ENCODE measurements at regions not wholly inside any gene's neighbourhood (a gene's known extent, or its start where the extent isn't known, plus 50 kb on each side); places are given as distances from the start of the nearest gene placed in this dataset.

- H3K9me1 ChIP-seq (ENCODE audit: control insufficient read depth, extremely low read depth, insufficient read depth, low read length) = no peaks in the 10 kb centered on the region
- H3K36me3 ChIP-seq (ENCODE audit: control insufficient read depth in 2 of 2, extremely low read depth in 1 of 2, insufficient read depth in 2 of 2, low read length in 2 of 2) = no peaks in the 10 kb centered on the region
- peak overlapping the region; percentile 43 for H2AFZ ChIP-seq (ENCODE audit: control insufficient read depth, low read length)
- no peak overlapping the region for H3K4me3 ChIP-seq (ENCODE audit: control insufficient read depth in 2 of 3, extremely low read depth in 1 of 3, insufficient read depth in 2 of 3, low read depth in 1 of 3, low read length in 3 of 3)
- peaks cover 23% of the 10 kb centered on the region for H3K4me1 ChIP-seq (ENCODE audit: control insufficient read depth, extremely low read depth, insufficient read depth, low read length)
- H3K9ac ChIP-seq (ENCODE audit: control insufficient read depth, extremely low read depth, insufficient read depth, low read length) = no peak overlapping the region
- H3K27ac ChIP-seq (ENCODE audit: control insufficient read depth, insufficient read depth, low read length) = no peak overlapping the region
- H3K4me2 ChIP-seq (ENCODE audit: control insufficient read depth, extremely low read depth, insufficient read depth, low read depth, low read length) = peak overlapping the region; percentile 27
- FAIRE-seq (no peak), DNase-seq (ENCODE audit: low read depth, low spot score) (no peak)
- dilution Hi-C loops (cut with MboI; ENCODE audit: extremely low pct_ligation_motif_present, low sequenced_read_pairs) = no loop called here
- H4K20me1 ChIP-seq (ENCODE audit: control insufficient read depth, extremely low read depth, insufficient read depth, low read length) = no peaks in the 10 kb centered on the region
- no peaks in the 10 kb centered on the region for H3K9me3 ChIP-seq (ENCODE audit: control insufficient read depth, low read depth, low read length)
- no peaks in the 10 kb centered on the region for H3K79me2 ChIP-seq (ENCODE audit: control insufficient read depth, insufficient read depth, low read length)
- no peaks in the 10 kb centered on the region for H3K27me3 ChIP-seq (ENCODE audit: control insufficient read depth, extremely low read depth, insufficient read depth, low read length)
- TF ChIP-seq EZH2 (IDR thresholded peaks at IDR 0.05; ENCODE audit: low read length) (no peak), CTCF (optimal IDR thresholded peaks at IDR 0.05 in 1 of 3, IDR thresholded peaks at IDR 0.05 in 1 of 3, conservative IDR thresholded peaks at IDR 0.05 in 1 of 3; ENCODE audit: extremely low read depth in 1 of 3, insufficient read depth in 2 of 3, low read length in 3 of 3) (no peak)
Observed at GRCh38 chrX:39759526-39760224, 338.1 kb downstream of the BCOR start.

DNA sequence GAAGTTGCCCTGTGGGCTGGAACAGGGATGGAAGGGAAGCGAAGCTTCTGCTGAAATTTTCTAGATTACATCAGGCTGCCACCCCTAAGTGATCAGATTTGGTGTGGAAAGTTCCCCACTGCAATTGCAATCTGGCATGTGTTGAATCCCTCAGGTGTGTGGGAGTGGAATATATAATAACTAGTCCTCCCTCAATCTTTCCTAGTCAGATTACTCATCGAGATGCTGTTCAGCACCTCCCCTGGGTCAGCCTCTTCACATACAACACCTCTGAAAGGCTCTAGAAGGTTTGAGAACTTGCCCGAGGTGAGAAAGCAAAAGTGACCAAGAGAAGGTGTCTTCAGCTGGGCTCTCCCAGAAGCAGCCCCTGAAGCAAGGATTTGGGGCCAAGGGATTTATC is 336.8 kb downstream of the BCOR start:
- no peaks in the 10 kb centered on the region for H3K27me3 ChIP-seq (ENCODE audit: control insufficient read depth, extremely low read depth, insufficient read depth, low read length)
- DNase-seq (ENCODE audit: low read depth, low spot score) (no peak), FAIRE-seq (no peak)
- no peak overlapping the region for H3K4me2 ChIP-seq (ENCODE audit: control insufficient read depth, extremely low read depth, insufficient read depth, low read depth, low read length)
- H4K20me1 ChIP-seq (ENCODE audit: control insufficient read depth, extremely low read depth, insufficient read depth, low read length) = no peaks in the 10 kb centered on the region
- no peak overlapping the region for H2AFZ ChIP-seq (ENCODE audit: control insufficient read depth, low read length)
- no peak overlapping the region for H3K27ac ChIP-seq (ENCODE audit: control insufficient read depth, insufficient read depth, low read length)
- H3K79me2 ChIP-seq (ENCODE audit: control insufficient read depth, insufficient read depth, low read length) = no peaks in the 10 kb centered on the region
- H3K36me3 ChIP-seq (ENCODE audit: control insufficient read depth in 2 of 2, extremely low read depth in 1 of 2, insufficient read depth in 2 of 2, low read length in 2 of 2) = no peaks in the 10 kb centered on the region
- H3K9ac ChIP-seq (ENCODE audit: control insufficient read depth, extremely low read depth, insufficient read depth, low read length) = no peak overlapping the region
- TF ChIP-seq EZH2 (IDR thresholded peaks at IDR 0.05; ENCODE audit: low read length) = no peak
- TF ChIP-seq CTCF (optimal IDR thresholded peaks at IDR 0.05 in 1 of 3, IDR thresholded peaks at IDR 0.05 in 1 of 3, conservative IDR thresholded peaks at IDR 0.05 in 1 of 3; ENCODE audit: extremely low read depth in 1 of 3, insufficient read depth in 2 of 3, low read length in 3 of 3) = no peak
- dilution Hi-C loops (cut with MboI; ENCODE audit: extremely low pct_ligation_motif_present, low sequenced_read_pairs) = no loop called here
- H3K9me3 ChIP-seq (ENCODE audit: control insufficient read depth, low read depth, low read length) = no peaks in the 10 kb centered on the region
- H3K9me1 ChIP-seq (ENCODE audit: control insufficient read depth, extremely low read depth, insufficient read depth, low read length) = no peaks in the 10 kb centered on the region
- peaks cover 15% of the 10 kb centered on the region for H3K4me1 ChIP-seq (ENCODE audit: control insufficient read depth, extremely low read depth, insufficient read depth, low read length)
- H3K4me3 ChIP-seq (ENCODE audit: control insufficient read depth in 2 of 3, extremely low read depth in 1 of 3, insufficient read depth in 2 of 3, low read depth in 1 of 3, low read length in 3 of 3) = no peak overlapping the region

Measured in keratinocyte (primary cell).